ENCODE measurements at regions not wholly inside any gene's neighbourhood (a gene's known extent, or its start where the extent isn't known, plus 50 kb on each side); places are given as distances from the start of the nearest gene placed in this dataset.

DNA sequence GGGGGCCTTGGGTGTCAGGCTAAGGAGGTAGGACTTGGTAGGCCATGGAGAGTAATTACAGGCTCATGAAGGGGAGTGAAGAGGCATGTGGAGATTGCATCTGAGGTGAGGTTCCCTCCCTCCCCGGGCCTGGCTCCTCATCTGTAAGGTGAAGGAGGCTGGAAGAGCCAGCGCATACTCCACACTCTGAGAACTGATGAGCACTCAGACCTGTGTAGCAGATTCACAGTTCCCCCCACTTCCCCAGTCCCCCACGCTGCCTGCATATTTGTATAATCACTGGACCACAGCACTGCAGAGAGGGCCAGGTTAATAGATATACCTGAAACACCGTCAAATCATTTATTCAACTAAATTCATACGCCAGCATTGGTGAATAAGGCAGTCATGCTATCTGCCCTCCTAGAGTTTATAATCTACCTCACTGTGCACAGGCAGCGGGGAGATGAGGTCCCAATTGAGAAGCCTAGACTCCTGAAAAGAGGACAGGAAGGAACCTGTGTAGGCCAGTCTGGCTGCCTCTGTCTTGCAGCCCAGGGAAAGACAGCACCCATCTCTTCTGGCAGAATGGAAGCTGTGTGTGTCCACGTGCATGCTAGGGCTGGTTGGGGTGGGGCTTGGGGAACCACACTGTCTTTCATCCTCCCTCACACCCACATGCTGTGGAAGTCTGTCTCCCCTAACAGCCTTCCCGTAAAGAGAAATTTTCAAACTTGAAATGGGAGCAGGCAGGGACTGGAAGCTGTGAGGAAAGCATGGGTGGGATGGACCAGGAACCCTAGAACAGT, 110.6 kb upstream of the ATP1A1 start:
- no peak for DNase-seq (ENCODE audit: low read depth, low spot score)

DNA sequence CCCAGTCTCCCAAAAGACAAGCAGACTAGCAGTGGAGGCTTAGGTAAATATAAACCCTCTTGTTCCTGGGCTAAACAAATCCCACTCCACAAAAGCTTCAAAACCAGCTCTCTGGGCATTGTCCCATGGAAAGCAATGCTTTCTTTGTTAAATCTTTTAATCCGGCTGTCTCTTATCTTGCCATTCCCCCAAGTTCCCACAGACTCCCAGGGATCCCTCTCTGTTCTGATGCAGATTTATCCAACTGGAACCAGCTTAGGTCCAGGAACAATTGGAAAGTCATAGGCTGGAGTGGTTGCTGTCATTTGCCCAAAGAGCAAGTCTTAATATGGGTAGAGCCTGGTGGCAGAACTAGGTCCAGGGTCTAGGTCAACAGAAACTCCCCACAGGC, 110.1 kb upstream of the ATP1A1 start:
- no peak for DNase-seq (ENCODE audit: low read depth, low spot score)

DNA sequence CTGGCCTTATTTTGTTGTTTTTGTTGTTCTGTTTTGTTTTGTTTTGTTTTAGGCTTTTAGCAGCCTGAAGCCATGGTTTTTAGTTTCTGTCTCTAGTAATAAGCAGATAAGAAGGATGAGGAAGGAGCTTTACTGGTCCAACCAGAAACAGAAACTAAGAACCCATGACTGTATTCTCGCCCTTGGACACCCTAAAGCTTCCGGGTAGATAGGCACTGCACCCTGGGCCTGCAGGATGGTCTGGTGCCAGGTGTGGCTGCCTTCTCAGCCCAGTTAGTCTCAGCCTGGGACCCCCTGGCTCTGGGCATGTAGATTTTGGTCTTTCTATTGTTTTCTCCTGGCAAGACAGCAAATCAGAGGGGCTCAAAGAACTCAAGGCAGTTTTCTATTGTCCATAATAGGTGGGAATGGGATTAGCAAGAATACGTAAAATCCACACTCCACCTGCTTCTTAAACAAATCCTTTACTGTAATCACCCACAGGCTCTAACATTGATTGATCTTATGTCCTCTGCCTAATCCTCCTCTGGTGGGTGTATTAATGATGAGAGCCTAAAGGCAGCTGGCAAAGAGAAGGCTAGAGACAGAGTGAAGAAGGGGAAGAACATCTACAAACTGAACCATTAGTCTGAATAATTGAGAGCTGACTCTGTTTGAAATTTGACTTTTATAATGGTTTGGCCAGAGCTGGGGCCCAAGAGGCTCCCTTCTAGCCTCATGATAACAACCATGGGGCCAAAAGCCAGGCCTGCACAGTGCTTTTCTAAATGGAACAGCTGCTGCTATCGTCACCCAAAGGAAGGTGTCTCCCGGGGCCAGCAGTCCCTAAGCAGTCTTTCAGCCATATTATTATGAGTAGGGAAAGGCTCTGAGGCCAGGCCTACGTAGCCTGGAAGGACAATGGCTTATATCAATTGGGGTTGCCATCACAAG, 106.8 kb upstream of the ATP1A1 start:
- no peak for DNase-seq (ENCODE audit: low read depth, low spot score)

DNA sequence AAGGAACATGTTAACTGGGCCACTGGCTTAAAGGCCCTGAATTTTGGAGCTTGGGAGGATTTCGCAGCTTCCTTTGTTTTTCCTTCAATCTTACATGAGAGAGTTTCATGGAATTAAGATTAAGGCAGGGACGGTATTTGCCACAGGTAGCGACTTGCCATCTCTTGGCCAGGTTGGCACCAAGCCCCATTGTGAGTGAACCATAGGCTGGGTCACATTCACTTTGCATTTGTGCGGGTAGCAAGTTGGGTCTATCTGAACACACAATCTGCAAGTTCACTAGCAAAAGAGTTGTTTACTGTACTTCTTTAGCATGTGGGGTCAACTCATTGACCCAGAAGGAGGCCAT, 106.2 kb upstream of the ATP1A1 start:
- no peak for DNase-seq (ENCODE audit: low read depth, low spot score)

DNA sequence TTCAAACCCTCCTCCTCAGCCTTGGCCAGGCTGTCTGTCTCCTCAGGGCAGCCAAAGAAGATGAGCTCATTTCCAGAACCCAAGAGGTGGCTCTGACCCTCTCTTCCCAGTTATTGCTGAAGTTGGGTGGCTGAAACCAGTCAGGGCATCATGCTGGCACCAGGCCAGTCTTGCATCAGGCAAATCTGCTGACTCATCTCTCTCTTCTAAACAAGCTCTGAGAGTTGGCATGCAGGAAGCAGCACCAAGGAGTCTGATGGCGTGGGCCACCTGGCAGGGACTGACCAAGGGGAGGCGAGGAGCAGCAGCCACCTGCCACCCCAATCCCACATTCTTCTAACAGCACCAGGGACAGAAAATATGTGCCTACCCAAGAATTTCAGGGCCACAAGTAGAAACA, 104.8 kb upstream of the ATP1A1 start:
- no peak for DNase-seq (ENCODE audit: low read depth, low spot score)

DNA sequence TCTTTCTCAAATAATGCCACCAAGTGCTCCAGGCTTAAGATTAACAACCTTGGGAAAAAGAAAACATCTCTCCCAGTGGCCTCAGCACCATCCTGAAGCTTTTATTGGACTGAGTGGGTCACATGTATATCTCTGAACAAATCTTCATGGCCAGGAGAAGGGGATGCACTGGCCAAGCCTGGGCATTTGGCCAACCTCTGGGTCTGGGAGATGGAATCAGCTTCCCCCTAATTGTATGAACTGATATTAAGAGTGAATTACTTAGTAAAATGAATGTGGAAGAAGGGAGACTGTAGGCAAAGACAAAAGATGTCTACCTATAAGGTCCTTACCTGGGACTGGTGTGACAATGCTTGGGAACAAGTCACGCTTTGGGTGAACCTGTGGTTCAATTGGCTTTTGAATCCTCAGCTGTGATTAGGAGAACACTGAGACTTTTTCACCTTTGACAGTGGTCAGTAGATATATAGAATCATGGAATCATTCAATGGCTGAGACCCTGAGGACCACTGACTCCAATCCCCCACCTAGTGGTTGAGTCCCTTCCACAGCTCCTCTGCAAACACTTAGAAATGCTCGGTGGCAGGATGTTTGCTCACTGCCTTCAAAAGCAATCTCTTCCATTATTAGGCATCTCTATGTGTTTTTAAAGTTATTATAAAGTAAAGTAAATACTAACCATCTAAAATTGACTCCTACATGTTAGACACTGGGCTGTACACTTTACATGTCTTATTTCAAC, 102.6 kb upstream of the ATP1A1 start:
- no peak for DNase-seq (ENCODE audit: low read depth, low spot score)

DNA sequence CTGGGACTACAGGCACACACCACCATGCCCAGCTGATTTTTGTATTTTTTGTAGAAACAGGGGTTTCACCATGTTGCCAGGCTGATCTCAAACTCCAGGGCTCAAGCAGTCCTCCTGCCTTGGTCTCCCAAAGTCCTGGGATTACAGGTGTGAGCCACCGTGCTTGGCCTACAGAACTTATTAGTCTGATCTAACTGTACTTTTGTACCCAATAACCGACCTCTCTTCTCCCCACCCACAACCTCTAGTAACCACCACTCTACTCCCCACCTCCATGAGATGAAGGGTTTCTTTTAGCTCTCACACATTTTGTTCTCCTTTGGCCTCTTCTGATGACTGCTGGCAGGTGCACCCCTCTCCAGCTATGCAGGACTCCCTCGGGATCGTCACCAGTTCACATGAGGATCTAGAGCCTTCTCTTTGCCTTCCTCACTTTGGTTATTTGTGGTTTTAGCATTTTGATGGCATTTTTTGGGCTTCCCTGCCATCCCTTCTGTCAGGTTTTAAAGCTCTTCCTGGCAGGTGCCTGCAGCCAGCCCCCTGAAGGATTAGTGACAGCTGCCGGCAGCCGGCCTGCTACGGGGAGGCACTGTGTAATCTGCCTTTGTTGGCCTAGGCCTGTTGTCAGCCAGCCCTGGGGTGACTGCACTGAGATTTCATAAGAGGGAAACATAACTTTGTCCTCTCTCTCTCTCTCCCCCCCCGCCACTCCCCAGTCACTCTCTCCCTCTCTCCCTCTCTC, 99.8 kb upstream of the ATP1A1 start:
- DNase-seq (ENCODE audit: low read depth, low spot score), result no peak

DNA sequence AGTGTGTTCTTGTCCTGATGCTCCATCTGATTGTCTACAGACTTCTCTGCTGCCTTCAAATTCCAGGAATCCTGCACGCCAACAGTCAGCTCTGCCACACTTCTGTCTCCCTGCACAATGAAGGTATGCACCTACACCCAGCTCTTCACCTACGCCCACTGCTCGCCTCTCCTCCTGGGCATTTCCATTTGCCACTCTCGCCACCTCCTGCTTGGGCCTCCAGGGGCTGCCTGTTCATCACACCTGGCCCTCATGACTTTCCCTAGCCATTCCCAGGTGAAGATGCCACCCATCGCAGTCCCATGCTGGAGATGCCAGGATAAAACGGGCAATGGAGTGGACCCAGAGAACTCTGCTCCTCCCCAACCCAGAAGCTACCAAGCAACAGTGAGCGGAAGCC, 96.5 kb upstream of the ATP1A1 start:
- DNase-seq (ENCODE audit: low read depth, low spot score), result no peak

DNA sequence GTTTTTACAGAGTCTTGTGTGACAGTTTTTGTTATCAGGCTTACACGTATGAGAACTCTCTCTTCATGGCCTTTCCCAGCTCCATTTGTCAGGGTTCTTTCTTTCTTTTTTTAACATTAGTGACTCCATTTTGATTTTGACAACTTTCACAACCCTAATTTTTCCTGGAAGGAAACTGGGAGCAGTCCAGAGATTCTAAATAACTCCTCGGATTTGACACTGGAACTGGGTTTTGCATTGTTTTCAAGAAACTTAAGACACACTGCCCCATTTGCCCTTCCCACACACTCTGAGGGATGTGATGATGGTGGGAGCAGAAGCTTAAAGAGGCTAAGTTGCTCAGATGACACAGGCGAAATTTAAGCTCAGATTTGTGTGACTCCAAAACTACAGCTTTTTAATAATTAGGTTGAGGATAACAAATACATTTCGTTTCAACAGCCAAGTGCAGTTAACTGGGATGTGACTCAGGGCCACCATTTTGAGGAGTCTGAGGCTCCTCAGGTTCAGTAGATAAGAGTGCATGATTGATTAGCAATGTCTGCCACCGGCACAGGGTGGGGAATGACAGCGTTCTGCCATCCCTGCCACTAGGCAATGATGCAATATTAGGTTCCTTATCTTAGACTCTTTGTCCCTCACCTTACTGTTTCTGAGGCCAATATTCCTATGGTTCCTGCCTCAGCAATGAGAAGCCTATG, 95.1 kb upstream of the ATP1A1 start:
- no peak for DNase-seq (ENCODE audit: low read depth, low spot score)

DNA sequence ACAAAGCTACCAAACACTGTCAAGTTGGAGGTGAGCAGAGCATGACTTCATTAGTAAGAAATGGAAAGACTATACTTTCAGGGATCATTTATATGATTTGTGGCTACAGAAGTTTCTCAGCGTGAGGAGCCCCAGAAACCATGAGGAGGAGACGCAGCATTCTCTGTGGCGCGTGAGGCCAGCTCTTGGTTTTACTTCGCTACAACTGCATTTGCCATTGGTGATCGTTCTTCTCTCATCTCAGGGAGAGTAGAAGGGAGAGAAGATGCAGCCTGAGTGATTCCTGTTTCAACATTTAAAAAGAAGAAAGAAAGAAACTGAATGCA, 94.5 kb upstream of the ATP1A1 start:
- DNase-seq (ENCODE audit: low read depth, low spot score), result no peak

DNA sequence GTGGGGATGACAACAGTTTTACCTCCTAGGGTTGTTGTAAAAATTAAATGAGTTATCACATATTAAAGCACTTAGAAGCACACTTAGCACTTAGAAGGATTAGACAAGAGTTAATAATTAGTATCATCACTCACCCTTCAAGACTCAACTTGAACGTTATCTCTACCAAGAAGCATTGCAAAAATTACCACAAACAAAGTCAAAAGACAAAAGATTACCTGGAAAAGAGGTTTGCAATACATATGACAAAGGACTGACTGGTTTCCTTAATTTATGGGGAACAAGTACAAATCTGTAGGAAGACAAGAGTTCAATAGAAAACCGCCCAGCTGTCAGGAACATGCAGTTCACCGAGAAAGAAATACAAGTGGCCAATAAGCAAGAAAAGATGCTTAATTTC, 93.3 kb upstream of the ATP1A1 start:
- no peak for DNase-seq (ENCODE audit: low read depth, low spot score)

DNA sequence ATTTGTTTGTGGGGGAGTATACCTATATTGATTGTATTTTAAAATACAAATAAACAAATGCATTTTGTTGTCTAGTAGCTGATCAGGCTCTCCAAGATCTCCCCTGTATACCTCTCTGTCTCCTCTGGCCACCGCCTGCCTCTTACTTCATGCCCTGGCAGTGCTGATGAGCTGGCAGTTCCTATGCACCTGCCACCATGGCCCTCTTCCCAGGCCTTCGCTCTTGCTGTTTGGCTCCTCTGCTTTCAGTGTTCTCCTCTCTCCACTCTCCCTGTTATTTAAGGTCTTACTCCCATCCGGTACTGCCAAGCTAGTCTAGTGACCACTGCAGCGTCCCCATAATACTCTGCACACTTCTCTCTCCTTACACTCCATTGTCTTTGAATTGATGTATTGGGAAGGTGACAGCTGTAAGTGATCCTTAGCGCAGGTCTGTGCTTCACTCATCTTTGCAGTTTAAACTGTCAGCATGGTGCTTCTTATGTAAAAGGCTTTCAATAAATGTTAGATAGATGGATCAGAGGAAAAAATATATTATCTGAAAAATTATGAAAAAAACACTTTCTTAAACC, 88.1 kb upstream of the ATP1A1 start:
- DNase-seq (ENCODE audit: low read depth, low spot score), result no peak

DNA sequence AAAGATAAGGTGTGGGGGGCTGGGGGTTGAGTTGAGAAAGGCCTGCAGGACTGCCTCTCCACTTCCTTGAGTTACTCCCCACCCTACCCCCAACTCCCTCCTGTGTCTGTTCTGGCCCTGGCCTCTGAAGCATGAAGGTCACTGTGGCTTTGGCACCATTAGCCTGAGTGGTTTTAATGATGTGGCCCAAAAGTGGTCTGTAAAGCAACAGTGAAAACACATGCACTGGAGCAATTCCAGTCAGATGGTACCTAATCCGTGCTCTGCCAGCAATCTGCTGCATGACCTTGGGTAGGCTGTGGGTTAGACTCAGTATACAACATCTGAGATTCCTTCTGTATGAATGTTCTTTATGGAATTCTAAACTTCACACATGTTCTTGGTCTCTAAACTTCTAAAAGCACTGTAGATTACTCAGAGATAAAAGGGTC, 86.5 kb upstream of the ATP1A1 start:
- DNase-seq (ENCODE audit: low read depth, low spot score), result no peak

DNA sequence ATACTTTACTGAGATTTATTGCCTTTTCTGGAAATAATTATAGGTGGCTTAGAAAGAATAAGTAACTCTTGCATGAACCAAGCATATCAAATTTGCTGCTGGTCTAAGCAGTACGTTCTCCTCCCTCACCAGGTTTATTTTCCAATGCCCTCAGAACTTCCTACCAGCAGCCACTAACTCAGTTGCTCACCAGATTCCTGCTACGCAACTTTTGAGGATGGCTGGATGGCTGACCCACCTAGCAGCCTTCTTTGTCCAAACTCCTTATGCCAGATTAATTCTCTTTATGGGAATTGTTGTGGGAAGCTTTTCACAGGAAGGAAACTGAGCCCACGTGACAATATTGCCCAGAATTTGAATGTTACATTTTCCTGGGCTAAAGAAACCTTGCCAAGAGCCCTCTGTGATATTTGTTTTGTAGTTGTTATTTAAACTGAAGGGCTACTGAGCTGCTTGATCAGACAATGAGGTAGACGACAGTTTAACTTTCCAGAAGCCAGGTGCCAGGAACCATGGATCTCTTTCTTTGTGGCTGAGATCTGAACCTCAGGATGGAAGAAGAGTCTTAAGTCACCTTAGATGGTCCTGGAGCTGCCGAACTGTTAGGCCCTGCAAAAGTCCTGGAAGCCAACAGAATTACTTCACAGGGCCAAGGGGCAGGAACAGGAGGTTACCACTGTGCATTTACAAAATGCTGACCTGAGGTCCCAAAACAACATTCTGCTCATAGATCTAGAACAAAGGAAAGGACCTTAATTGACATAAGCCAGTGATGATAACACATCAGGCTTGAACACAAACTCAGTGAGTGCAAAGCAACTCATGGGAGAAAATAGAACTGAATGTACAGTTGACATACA, 85.5 kb upstream of the ATP1A1 start:
- DNase-seq (ENCODE audit: low read depth, low spot score), result no peak

DNA sequence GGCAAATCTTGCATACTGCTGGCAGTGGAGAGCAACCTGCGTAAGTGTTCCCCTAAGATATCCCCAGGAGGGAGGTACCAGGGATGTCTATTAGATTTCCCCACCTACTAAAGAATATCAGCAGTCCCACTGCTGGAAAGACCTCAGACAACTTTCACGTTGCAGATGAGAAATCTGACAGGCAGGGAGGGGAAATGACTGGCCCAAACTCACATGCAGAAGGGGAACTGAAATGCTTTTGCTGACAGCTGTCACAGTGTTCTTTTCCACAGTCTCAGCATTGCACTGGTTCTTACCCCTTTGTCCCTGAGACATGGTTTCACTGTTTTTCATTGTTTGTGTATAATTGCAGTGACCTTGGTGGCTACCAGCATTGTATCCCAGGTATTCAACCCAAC, 84.8 kb upstream of the ATP1A1 start:
- DNase-seq (ENCODE audit: low read depth, low spot score), result no peak

DNA sequence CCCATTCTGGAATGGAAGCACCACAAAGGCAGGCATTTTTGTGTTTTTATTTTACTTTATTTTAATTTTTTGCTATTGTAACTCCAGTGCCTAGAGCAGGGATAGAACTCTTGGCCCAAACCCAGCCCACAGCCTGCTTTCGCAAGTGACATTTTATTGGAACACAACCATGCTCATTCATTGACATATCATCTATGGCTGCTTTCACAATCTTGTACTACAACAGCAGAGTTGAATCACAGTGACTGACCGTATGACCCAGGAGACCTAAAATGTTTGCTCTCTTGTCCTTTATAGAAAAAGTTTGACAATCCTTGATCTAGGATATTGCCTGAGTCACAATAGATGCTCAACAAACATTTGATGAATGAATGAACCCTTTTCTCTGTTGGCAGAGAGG, 83.9 kb upstream of the ATP1A1 start:
- no peak for DNase-seq (ENCODE audit: low read depth, low spot score)

DNA sequence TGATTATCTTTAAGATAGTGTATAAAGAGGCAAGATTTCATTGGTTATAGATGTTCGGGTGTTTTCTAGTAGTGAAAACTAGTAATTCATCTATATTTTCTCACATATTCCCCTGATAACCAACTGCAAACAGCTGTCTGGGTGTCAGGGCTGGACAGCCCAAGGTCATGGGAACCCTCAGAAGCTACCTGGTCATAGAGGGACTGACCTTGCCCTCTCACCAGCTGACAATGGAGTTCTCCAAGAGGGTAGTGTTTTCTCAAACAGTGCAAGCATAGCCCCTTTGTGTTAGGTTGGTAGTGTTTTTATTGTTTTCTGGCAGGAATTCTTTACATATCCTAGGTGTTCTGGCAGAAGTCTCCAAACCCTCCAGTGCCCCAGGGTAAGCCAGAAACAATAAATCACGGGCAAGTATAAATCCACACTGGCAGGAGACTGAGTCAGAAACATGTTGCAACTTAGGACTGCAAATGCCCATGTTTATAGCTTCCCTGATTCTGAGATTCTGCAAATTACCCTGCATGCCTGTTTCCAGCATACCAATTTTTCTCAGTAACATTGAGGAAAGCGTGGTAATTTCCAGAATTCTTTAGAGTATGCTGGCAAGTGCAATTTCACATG, 82.8 kb upstream of the ATP1A1 start:
- no peak for DNase-seq (ENCODE audit: low read depth, low spot score)

DNA sequence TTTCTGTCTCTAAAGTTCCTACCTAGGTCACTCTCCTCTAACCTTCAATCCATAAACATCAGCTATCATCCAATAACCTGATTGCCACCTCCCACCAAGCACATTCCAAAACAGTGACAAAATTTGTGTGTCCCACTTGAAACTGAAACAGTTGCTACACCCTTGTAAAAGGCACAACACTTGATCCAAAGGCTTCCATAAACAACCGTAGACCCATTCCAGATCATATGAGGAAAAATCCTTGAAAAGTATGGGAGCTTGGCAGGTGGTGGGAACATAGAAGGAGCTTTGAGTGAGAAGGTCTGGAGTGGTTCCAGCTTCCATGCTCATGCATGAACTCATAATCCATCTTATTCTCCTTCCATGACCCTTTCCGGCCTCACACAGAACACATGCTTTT, 82.0 kb upstream of the ATP1A1 start:
- no peak for DNase-seq (ENCODE audit: low read depth, low spot score)

DNA sequence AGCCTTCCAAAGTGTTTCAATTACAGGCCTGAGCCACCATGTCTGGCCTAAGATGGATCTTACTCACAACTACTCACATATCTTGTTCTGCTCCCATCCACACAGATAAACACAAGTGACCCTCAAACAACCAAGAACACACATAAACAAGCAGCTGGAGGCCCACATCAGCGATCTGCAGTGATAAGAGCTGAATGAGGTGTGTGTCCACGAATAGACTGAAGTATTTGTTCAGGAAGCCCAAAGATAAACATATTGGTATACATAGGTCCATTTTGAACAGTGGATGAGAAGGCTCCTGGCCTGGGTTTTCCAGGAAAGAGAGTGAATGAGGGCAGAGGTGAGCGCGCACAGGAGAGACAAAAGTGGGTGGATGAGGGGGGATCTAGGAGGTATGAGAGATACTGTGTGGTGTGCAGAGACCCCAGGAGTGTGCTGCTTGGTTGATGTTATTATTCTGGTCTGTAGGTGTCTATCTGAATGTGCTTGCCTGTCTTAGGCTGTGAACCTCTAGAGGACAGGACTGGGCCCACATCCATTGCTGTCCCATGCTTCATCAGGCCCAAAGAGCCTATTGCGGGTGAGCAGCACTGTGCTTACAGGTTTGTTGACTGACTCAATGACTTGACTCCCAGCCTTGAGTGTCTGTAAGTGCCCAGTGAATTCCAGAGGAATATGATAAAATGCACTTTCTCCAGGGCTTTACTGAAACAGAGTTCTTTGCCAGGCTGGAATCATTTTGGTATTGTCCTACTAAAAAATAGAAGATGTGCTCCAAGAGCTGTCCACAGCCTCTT, 79.9 kb upstream of the ATP1A1 start:
- DNase-seq (ENCODE audit: low read depth, low spot score), result no peak

Data from ELF-1 (cell line).